RWPE1 (cell line): ENCODE measurements at regions not wholly inside any gene's neighbourhood (a gene's known extent, or its start where the extent isn't known, plus 50 kb on each side); places are given as distances from the start of the nearest gene placed in this dataset.

ENCODE experiments used
- CTCF ChIA-PET: fragments of 350-600 bp; sonication (Branson Sonifier 250); formaldehyde crosslinking; extraction: SDS; loops from one replicate; lab custom pipeline; 2021; lab: Yijun Ruan, JAX
- POLR2A ChIA-PET: fragments of 400-600 bp; formaldehyde crosslinking; extraction: SDS; loops from one replicate; lab custom pipeline; 2020; ENCODE audit warnings: antibody characterized with exemption; ENCODE audit not compliant: low non-redundant PET; lab: Yijun Ruan, JAX
- DNase-seq: peaks from one replicate; pipeline ENCODE4 v3.0.0; 2012; ENCODE audit warnings: low spot score
- H3K27ac ChIP-seq: fragments of 450-650 bp; 2 replicates; pipeline ENCODE4 v1.5.1; 2017
- CTCF ChIP-seq: fragments of 450-650 bp; conservative IDR thresholded peaks from 2 replicates; pipeline ENCODE4 v1.5.1; 2017; ENCODE audit warnings: low read depth, mild to moderate bottlenecking

- no peak for TF ChIP-seq CTCF
- DNase-seq, result no peak
- ChIA-PET POLR2A (no interaction called here), CTCF (no interaction called here)
- no peak overlapping the region for H3K27ac ChIP-seq
Observed at GRCh38 chr2:75348307-75348706, 149.0 kb upstream of the TACR1 start.

DNA sequence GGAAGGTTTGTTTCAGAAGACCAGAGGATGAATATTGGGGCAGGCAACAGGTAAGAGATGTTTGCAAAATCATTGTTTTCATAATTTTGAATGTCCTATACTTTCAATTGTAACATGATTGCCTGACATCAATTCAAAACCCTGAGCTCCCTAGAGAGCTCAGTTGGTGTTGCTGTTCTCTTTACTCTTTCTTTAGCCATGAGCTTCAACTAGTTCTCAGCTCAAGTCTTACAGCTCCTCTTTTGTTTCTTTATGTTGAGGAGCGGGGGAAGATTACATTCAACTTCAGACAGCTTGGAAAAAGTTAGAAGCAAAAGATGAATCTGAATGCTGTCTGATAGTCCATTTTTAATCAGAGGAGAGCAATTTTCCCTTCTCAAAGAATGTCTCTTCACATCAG, 144.8 kb upstream of the TACR1 start:
- no peak overlapping the region for H3K27ac ChIP-seq
- ChIA-PET POLR2A (no interaction called here), CTCF (no interaction called here)
- no peak for DNase-seq
- TF ChIP-seq CTCF, result no peak

- ChIA-PET POLR2A (no interaction called here), CTCF (interaction anchor here (0.7 kb wide), 1 partner anchor 323 kb away, joined by 3 read pairs; no protein-coding TSS in a partner anchor)
- H3K27ac ChIP-seq, result no peak overlapping the region
- no peak for DNase-seq
- TF ChIP-seq CTCF, result no peak
Observed at GRCh38 chr2:75342504-75343175, 143.3 kb upstream of the TACR1 start.

DNA sequence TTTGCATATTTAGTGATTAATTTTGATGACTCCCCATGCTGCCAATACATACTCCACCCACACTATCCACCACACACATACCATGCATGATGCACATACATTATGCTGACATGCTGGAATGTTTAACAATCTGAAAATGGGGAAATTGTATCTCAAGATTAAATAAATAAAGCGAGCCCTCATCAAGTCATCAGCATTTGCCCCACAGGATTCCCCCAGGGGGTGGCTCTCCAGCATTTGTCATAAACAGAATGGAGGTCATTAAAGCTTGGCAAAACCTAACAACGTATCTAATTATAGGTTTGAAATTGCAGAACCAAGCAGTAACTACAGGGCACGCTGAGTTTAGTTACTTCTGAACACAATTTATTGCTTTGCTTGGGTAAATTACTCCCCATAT, 141.2 kb upstream of the TACR1 start:
- CTCF ChIA-PET, result interaction anchor here (0.6 kb wide), 1 partner anchor 156 kb away, joined by 3 read pairs; no protein-coding TSS in a partner anchor
- no peak for TF ChIP-seq CTCF
- POLR2A ChIA-PET, result no interaction called here
- no peak for DNase-seq
- no peak overlapping the region for H3K27ac ChIP-seq

- no peak for DNase-seq
- H3K27ac ChIP-seq, result no peak overlapping the region
- ChIA-PET POLR2A (no interaction called here), CTCF (no interaction called here)
- TF ChIP-seq CTCF, result no peak
Observed at GRCh38 chr2:75338461-75338860, 139.1 kb upstream of the TACR1 start.

DNA sequence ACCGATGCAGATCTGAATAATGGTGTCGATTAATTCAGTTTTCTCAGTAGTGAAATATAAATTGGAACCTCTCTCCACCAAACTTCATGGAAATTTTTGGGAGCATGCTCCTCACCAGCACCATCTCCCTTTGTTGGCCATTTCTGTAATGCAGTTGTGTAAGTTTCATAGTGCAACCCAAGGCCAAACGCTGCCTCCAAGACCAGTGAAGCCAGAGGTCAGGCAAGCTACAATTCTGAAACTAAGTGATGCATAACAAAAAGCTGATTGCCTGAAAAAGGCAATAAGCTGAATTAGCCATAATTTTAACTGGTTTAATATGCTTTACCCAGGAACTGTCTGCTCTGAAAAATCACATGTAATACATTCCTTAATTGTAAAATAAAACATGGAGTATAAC, 138.3 kb upstream of the TACR1 start:
- DNase-seq, result no peak
- ChIA-PET CTCF (no interaction called here), POLR2A (no interaction called here)
- H3K27ac ChIP-seq, result no peak overlapping the region
- TF ChIP-seq CTCF, result no peak
